ENCODE measurements at regions not wholly inside any gene's neighbourhood (a gene's known extent, or its start where the extent isn't known, plus 50 kb on each side); places are given as distances from the start of the nearest gene placed in this dataset.

DNA sequence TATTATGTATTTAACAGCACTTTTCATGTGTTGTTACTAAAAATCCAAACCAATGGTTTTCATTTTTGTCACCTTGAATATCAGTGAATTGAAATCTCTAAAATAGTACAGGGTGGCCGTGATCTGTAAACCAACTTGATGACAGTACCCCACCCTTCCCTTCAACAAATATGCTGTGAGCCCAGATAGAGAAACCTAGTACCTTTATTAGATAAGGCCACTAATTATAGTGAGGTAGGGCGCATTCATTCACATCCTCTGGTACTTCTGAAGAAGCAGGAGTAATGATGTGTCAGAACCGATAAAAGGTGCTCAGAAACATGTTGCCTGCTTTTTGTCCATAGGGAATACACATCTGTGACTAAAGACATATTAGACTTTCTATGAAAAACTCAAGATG, 409.5 kb downstream of the GJA1 start:
- Histone ChIP-seq H4K20me1 (ENCODE audit: insufficient read depth, low read length, poor library complexity, severe bottlenecking) (no peaks in the 10 kb centered on the region), H3K79me2 (ENCODE audit: insufficient read depth, low read length) (no peaks in the 10 kb centered on the region), H2AFZ (ENCODE audit: low read length) (no peak overlapping the region), H3K36me3 (ENCODE audit: insufficient read depth, low read length) (no peaks in the 10 kb centered on the region), H3K9me2 (replicated peaks; ENCODE audit: low read depth, low read length) (no peaks in the 10 kb centered on the region), H3K9ac (ENCODE audit: low read depth, low read length, poor library complexity, severe bottlenecking) (no peak overlapping the region), H3K27me3 (ENCODE audit: insufficient read depth, low read length, poor library complexity, severe bottlenecking) (no peaks in the 10 kb centered on the region), H3K4me1 (ENCODE audit: insufficient read depth, low read length, poor library complexity, severe bottlenecking) (no peaks in the 10 kb centered on the region), H3F3A (ENCODE audit: low read depth) (no peaks in the 10 kb centered on the region), H3K4me3 (ENCODE audit: low read length, poor library complexity, severe bottlenecking) (no peak overlapping the region), H3K4me2 (ENCODE audit: low read depth, low read length, poor library complexity, severe bottlenecking) (no peak overlapping the region), H3K9me3 (ENCODE audit: insufficient read depth, low read depth, low read length) (no peaks in the 10 kb centered on the region)
- TF ChIP-seq EZH2phosphoT487 (IDR thresholded peaks at IDR 0.05; ENCODE audit: borderline replicate concordance) = no peak
- TF ChIP-seq, protein P1, sequence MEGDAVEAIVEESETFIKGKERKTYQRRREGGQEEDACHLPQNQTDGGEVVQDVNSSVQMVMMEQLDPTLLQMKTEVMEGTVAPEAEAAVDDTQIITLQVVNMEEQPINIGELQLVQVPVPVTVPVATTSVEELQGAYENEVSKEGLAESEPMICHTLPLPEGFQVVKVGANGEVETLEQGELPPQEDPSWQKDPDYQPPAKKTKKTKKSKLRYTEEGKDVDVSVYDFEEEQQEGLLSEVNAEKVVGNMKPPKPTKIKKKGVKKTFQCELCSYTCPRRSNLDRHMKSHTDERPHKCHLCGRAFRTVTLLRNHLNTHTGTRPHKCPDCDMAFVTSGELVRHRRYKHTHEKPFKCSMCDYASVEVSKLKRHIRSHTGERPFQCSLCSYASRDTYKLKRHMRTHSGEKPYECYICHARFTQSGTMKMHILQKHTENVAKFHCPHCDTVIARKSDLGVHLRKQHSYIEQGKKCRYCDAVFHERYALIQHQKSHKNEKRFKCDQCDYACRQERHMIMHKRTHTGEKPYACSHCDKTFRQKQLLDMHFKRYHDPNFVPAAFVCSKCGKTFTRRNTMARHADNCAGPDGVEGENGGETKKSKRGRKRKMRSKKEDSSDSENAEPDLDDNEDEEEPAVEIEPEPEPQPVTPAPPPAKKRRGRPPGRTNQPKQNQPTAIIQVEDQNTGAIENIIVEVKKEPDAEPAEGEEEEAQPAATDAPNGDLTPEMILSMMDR (conservative IDR thresholded peaks at IDR 0.05; ENCODE audit: low read length) = no peak

- Histone ChIP-seq H3K79me2 (ENCODE audit: insufficient read depth, low read length) (no peaks in the 10 kb centered on the region), H3F3A (ENCODE audit: low read depth) (no peaks in the 10 kb centered on the region), H3K4me3 (ENCODE audit: low read length, poor library complexity, severe bottlenecking) (no peak overlapping the region), H3K36me3 (ENCODE audit: insufficient read depth, low read length) (no peaks in the 10 kb centered on the region), H3K4me1 (ENCODE audit: insufficient read depth, low read length, poor library complexity, severe bottlenecking) (no peaks in the 10 kb centered on the region), H3K9ac (ENCODE audit: low read depth, low read length, poor library complexity, severe bottlenecking) (no peak overlapping the region), H3K4me2 (ENCODE audit: low read depth, low read length, poor library complexity, severe bottlenecking) (no peak overlapping the region), H3K9me3 (ENCODE audit: insufficient read depth, low read depth, low read length) (no peaks in the 10 kb centered on the region), H4K20me1 (ENCODE audit: insufficient read depth, low read length, poor library complexity, severe bottlenecking) (no peaks in the 10 kb centered on the region), H2AFZ (ENCODE audit: low read length) (no peak overlapping the region), H3K9me2 (replicated peaks; ENCODE audit: low read depth, low read length) (no peaks in the 10 kb centered on the region), H3K27me3 (ENCODE audit: insufficient read depth, low read length, poor library complexity, severe bottlenecking) (no peaks in the 10 kb centered on the region)
- no peak for TF ChIP-seq EZH2phosphoT487 (IDR thresholded peaks at IDR 0.05; ENCODE audit: borderline replicate concordance)
- TF ChIP-seq, protein P1 (conservative IDR thresholded peaks at IDR 0.05; ENCODE audit: low read length) = no peak
Observed at GRCh38 chr6:121847806-121848522, 412.5 kb downstream of the GJA1 start.

DNA sequence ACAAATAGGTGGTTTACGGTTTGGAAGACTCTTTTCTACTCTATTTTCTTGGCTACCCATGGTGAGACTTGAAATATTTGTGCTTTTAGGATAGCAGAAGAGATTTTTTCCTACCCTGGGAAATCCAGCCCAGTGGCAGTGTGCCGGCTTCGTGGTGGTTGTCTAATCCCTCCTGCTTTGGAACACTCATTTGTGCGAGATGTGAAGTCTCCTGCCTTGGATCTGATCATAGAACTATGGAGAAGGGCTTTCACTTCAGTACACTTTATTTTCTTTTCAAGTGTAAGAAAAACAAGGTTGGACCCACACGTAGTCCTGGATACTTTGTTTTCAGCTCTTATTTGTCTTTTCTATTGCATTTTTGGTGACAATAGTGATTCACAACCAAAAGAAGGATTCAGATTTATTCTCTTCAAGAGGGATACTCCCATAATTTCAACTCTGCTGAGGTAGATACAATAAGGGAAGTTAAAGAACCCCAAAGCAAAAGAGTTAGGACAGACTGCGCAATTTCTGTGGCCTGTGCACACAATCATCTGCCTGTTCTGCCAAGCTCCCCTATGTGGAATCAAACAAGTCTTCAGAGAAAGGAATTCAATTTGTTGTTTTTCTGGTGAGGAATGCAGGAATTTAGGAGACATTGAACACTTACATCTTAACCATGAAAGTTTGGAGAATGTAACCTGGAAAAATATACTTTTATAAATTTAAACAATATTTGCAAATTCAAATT, 413.2 kb downstream of the GJA1 start:
- Histone ChIP-seq H3K4me2 (ENCODE audit: low read depth, low read length, poor library complexity, severe bottlenecking) (no peak overlapping the region), H4K20me1 (ENCODE audit: insufficient read depth, low read length, poor library complexity, severe bottlenecking) (no peaks in the 10 kb centered on the region), H3K4me3 (ENCODE audit: low read length, poor library complexity, severe bottlenecking) (no peak overlapping the region), H2AFZ (ENCODE audit: low read length) (no peak overlapping the region), H3K9me3 (ENCODE audit: insufficient read depth, low read depth, low read length) (no peaks in the 10 kb centered on the region), H3K9ac (ENCODE audit: low read depth, low read length, poor library complexity, severe bottlenecking) (no peak overlapping the region), H3K27me3 (ENCODE audit: insufficient read depth, low read length, poor library complexity, severe bottlenecking) (no peaks in the 10 kb centered on the region), H3K79me2 (ENCODE audit: insufficient read depth, low read length) (no peaks in the 10 kb centered on the region), H3K4me1 (ENCODE audit: insufficient read depth, low read length, poor library complexity, severe bottlenecking) (no peaks in the 10 kb centered on the region), H3F3A (ENCODE audit: low read depth) (no peaks in the 10 kb centered on the region), H3K36me3 (ENCODE audit: insufficient read depth, low read length) (no peaks in the 10 kb centered on the region), H3K9me2 (replicated peaks; ENCODE audit: low read depth, low read length) (no peaks in the 10 kb centered on the region)
- TF ChIP-seq, protein P1 (conservative IDR thresholded peaks at IDR 0.05; ENCODE audit: low read length) = no peak
- TF ChIP-seq EZH2phosphoT487 (IDR thresholded peaks at IDR 0.05; ENCODE audit: borderline replicate concordance) = no peak

Measured in Loucy (cell line).